H1 (cell line): ENCODE measurements at regions not wholly inside any gene's neighbourhood (a gene's known extent, or its start where the extent isn't known, plus 50 kb on each side); places are given as distances from the start of the nearest gene placed in this dataset.

Source experiments
- CTCF ChIA-PET: fragments of 300-600 bp; sonication (Branson Sonifier 250); formaldehyde crosslinking; loops from one replicate; lab custom pipeline; 2021; ENCODE audit not compliant: partially characterized antibody; lab: Charles Lee
- POLR2A ChIA-PET: fragments of 300-600 bp; sonication (Branson Sonifier 250); formaldehyde crosslinking; loops from one replicate; lab custom pipeline; 2021; ENCODE audit warnings: inconsistent platforms; ENCODE audit not compliant: partially characterized antibody; lab: Charles Lee
- DNase-seq, 2 experiments: peaks; one replicate each; pipeline versions ENCODE4 v3.0.0 to v3.0.0-alpha.2; 2010 to 2022; ENCODE audit warnings: low spot score in 2 of 2, low read depth in 1 of 2, mixed read lengths in 1 of 2
- FAIRE-seq: peaks from 2 replicates; lab custom pipeline; 2011; peaks lifted over from hg19 to GRCh38; lab: Jason Lieb, UNC
- H2AFZ ChIP-seq: 2 replicates; pipeline ENCODE4 v1.8.1; 2012; ENCODE audit warnings: low read length, inconsistent platforms
- H2AK5ac ChIP-seq: 2 replicates; pipeline ENCODE4 v1.6.1; 2013; ENCODE audit warnings: low read depth, low read length
- H2BK120ac ChIP-seq: replicated peaks from 2 replicates; pipeline ENCODE3; 2013; ENCODE audit warnings: low read depth, low read length, inconsistent platforms
- H2BK12ac ChIP-seq: 2 replicates; pipeline ENCODE4 v1.6.1; 2013; ENCODE audit warnings: low read depth, low read length
- H2BK15ac ChIP-seq: 2 replicates; pipeline ENCODE4 v1.6.1; 2013; ENCODE audit warnings: low read length
- H2BK20ac ChIP-seq: 2 replicates; pipeline ENCODE4 v1.6.1; 2013; ENCODE audit warnings: low read length
- H2BK5ac ChIP-seq: 2 replicates; pipeline ENCODE4 v1.6.1; 2013; ENCODE audit warnings: low read depth, low read length
- H3K14ac ChIP-seq: 2 replicates; pipeline ENCODE4 v1.6.1; 2013; ENCODE audit warnings: inconsistent platforms; ENCODE audit not compliant: insufficient read length
- H3K18ac ChIP-seq: 2 replicates; pipeline ENCODE4 v1.6.1; 2013; ENCODE audit warnings: low read length; ENCODE audit errors: extremely low read depth
- H3K23ac ChIP-seq: 2 replicates; pipeline ENCODE4 v1.6.1; 2013; ENCODE audit warnings: inconsistent platforms; ENCODE audit not compliant: insufficient read length
- H3K23me2 ChIP-seq: 2 replicates; pipeline ENCODE4 v1.6.1; 2013; ENCODE audit warnings: low read depth, low read length
- H3K27ac ChIP-seq: 2 replicates; pipeline ENCODE4 v1.6.1; 2011; ENCODE audit warnings: low read depth, low read length, inconsistent platforms
- H3K27me3 ChIP-seq, 4 experiments: replicated peaks in 1 of 4; 1 replicate in 1 of 4; 2 replicates in 3 of 4; pipeline versions ENCODE4 v1.6.1 to v1.8.1; 2011 to 2013; ENCODE audit warnings: low read length in 3 of 4, mild to moderate bottlenecking in 3 of 4, inconsistent platforms in 2 of 4, mixed read lengths in 2 of 4, moderate library complexity in 1 of 4; ENCODE audit not compliant: control insufficient read depth in 3 of 4, insufficient read depth in 3 of 4; ENCODE audit errors: extremely low read depth in 1 of 4
- H3K36me3 ChIP-seq, 4 experiments: 2 replicates each; pipeline versions ENCODE4 v1.6.1 to v1.8.1; 2011 to 2013; ENCODE audit warnings: mild to moderate bottlenecking in 4 of 4, low read length in 3 of 4, moderate library complexity in 2 of 4, control low read depth in 1 of 4, inconsistent platforms in 1 of 4; ENCODE audit not compliant: insufficient read depth in 4 of 4, control insufficient read depth in 2 of 4
- H3K4ac ChIP-seq: replicated peaks from 2 replicates; pipeline ENCODE3; 2013; ENCODE audit warnings: low read length, low read depth, mixed read lengths, inconsistent platforms; ENCODE audit not compliant: insufficient read length
- H3K4me1 ChIP-seq, 4 experiments: replicated peaks in 1 of 4; 1 replicate in 1 of 4; 2 replicates in 3 of 4; pipeline versions ENCODE4 v1.6.1 to v1.8.1; 2011 to 2013; ENCODE audit warnings: low read length in 3 of 4, inconsistent platforms in 2 of 4, mixed read lengths in 1 of 4; ENCODE audit not compliant: insufficient read depth in 4 of 4, control insufficient read depth in 3 of 4
- H3K4me2 ChIP-seq, 2 experiments: 2 replicates each; pipeline versions ENCODE4 v1.6.1 to v1.8.1; 2011 to 2013; ENCODE audit warnings: low read depth in 2 of 2, low read length in 2 of 2, control low read depth in 1 of 2, inconsistent platforms in 1 of 2, mild to moderate bottlenecking in 1 of 2; ENCODE audit not compliant: insufficient read depth in 1 of 2
- H3K4me3 ChIP-seq, 4 experiments: fragments of 200-600, 300-600 bp in 1 of 4; sonication (generic), shearing (Covaris generic), sonication (Bioruptor Twin) in 1 of 4; 2 replicates each; pipeline versions ENCODE4 v1.5.1 to v1.8.1; 2011 to 2016; ENCODE audit warnings: low read length in 4 of 4, low read depth in 3 of 4, control low read depth in 2 of 4, inconsistent platforms in 2 of 4, mild to moderate bottlenecking in 2 of 4, mixed read lengths in 1 of 4, moderate library complexity in 1 of 4; ENCODE audit not compliant: insufficient read depth in 2 of 4; ENCODE audit errors: extremely low read depth in 1 of 4
- H3K56ac ChIP-seq: replicated peaks from 2 replicates; pipeline ENCODE3; 2013; ENCODE audit warnings: low read depth, mild to moderate bottlenecking, mixed read lengths, low read length, inconsistent platforms; ENCODE audit not compliant: insufficient read length
- H3K79me1 ChIP-seq: 2 replicates; pipeline ENCODE4 v1.6.1; 2013; ENCODE audit warnings: low read depth, low read length, control low read depth
- H3K79me2 ChIP-seq, 2 experiments: 2 replicates each; pipeline versions ENCODE4 v1.6.1 to v1.8.1; 2012 to 2013; ENCODE audit warnings: low read length in 2 of 2, mild to moderate bottlenecking in 2 of 2, inconsistent platforms in 1 of 2; ENCODE audit not compliant: insufficient read depth in 2 of 2, control insufficient read depth in 1 of 2
- H3K9ac ChIP-seq, 4 experiments: replicated peaks in 1 of 4; 1 replicate in 1 of 4; 2 replicates in 3 of 4; pipeline versions ENCODE4 v1.6.1 to v1.8.1; 2011 to 2013; ENCODE audit warnings: low read depth in 3 of 4, low read length in 3 of 4, control low read depth in 2 of 4, mild to moderate bottlenecking in 2 of 4, moderate library complexity in 2 of 4, inconsistent platforms in 1 of 4; ENCODE audit errors: extremely low read depth in 1 of 4
- H3K9me3 ChIP-seq, 2 experiments: 2 replicates each; pipeline versions ENCODE4 v1.6.1 to v1.8.1; 2012 to 2013; ENCODE audit warnings: mild to moderate bottlenecking in 2 of 2, moderate library complexity in 2 of 2, control low read depth in 1 of 2, inconsistent platforms in 1 of 2, low read depth in 1 of 2, low read length in 1 of 2, mixed read lengths in 1 of 2; ENCODE audit not compliant: insufficient read depth in 2 of 2
- H4K20me1 ChIP-seq, 2 experiments: replicated peaks in 1 of 2; 2 replicates each; pipeline versions ENCODE3 to v1.8.1; 2011 to 2013; ENCODE audit warnings: inconsistent platforms in 2 of 2, low read length in 2 of 2, mild to moderate bottlenecking in 1 of 2; ENCODE audit not compliant: insufficient read depth in 2 of 2, control insufficient read depth in 1 of 2
- H4K5ac ChIP-seq: 2 replicates; pipeline ENCODE4 v1.6.1; 2013; ENCODE audit warnings: low read length, low read depth, mixed read lengths, inconsistent platforms; ENCODE audit not compliant: insufficient read length
- H4K8ac ChIP-seq: 2 replicates; pipeline ENCODE4 v1.8.0; 2013; ENCODE audit warnings: mild to moderate bottlenecking, moderate library complexity, low read length, inconsistent platforms; ENCODE audit not compliant: insufficient read depth; ENCODE audit errors: extremely low read depth
- H4K91ac ChIP-seq: replicated peaks from 2 replicates; pipeline ENCODE3; 2013; ENCODE audit warnings: low read length, mixed read lengths, inconsistent platforms; ENCODE audit not compliant: insufficient read length
- CHD1 ChIP-seq: IDR thresholded peaks from 2 replicates; pipeline ENCODE4 v1.6.1; 2012; ENCODE audit warnings: low read depth, low read length, improper control_type of control experiment
- WGBS, 2 experiments: shearing (Covaris generic) in 1 of 2; methylation state at CpG; one replicate each; pipeline versions ENCODE4 v1.1.6 to v1.1.7; 2013 to 2015; ENCODE audit warnings: low lambda C conversion rate in 2 of 2, mixed read lengths in 2 of 2, inconsistent platforms in 1 of 2, low coverage in 1 of 2, missing lambda C conversion rate in 1 of 2; ENCODE audit not compliant: insufficient replicate concordance in 2 of 2, insufficient coverage in 1 of 2, insufficient read length in 1 of 2; ENCODE audit errors: extremely low coverage in 1 of 2, missing lambda C conversion rate in 1 of 2; 5-methylcytosine and 5-hydroxymethylcytosine counted together

GRCh38 chr2:30379481-30379880 is 67.6 kb upstream of the LCLAT1 start:
- POLR2A ChIA-PET: interaction anchor here (1.3 kb wide), 1 partner anchor 26 kb away, joined by 3 read pairs; no protein-coding TSS in a partner anchor
- no peak overlapping the region for H3K9ac ChIP-seq
- no peak overlapping the region for H2BK20ac ChIP-seq
- H3K9me3 ChIP-seq: peaks cover 6% of the 10 kb centered on the region in 2 experiments; a peak in 2 of 4 replicates
- no peak overlapping the region for H2BK15ac ChIP-seq
- H3K79me2 ChIP-seq: no peaks in the 10 kb centered on the region
- no peaks in the 10 kb centered on the region for H3K27me3 ChIP-seq
- DNase-seq (no peak), FAIRE-seq (no peak)
- no peak overlapping the region for H4K8ac ChIP-seq
- H3K56ac ChIP-seq: no peak overlapping the region
- WGBS, 2 experiments: 94% methylated on average over 1 of the region's 1 CpG; no CpG with 5 or more reads in 1 of the 2 experiments
- no peaks in the 10 kb centered on the region for H3K36me3 ChIP-seq
- H3K79me1 ChIP-seq: no peaks in the 10 kb centered on the region
- H3K4me2 ChIP-seq: no peak overlapping the region
- no peak overlapping the region for H3K14ac ChIP-seq
- no peak overlapping the region for H3K4me3 ChIP-seq
- no peaks in the 10 kb centered on the region for H3K4me1 ChIP-seq
- no peak overlapping the region for H2BK12ac ChIP-seq
- no peak overlapping the region for H4K5ac ChIP-seq
- no peak overlapping the region for H3K27ac ChIP-seq
- H3K23ac ChIP-seq: no peak overlapping the region
- H2AFZ ChIP-seq: no peak overlapping the region
- H2BK5ac ChIP-seq: no peak overlapping the region
- H3K4ac ChIP-seq: no peak overlapping the region
- no peaks in the 10 kb centered on the region for H4K20me1 ChIP-seq
- no peaks in the 10 kb centered on the region; the same call in 1 of the 2 replicates for H3K23me2 ChIP-seq
- CTCF ChIA-PET: interaction anchor here (0.6 to 1.9 kb wide), 4 partner anchors 16 to 307 kb away, joined by 3 to 6 read pairs (median 4); no protein-coding TSS in a partner anchor
- TF ChIP-seq CHD1: no peak
- no peak overlapping the region for H3K18ac ChIP-seq
- no peak overlapping the region for H4K91ac ChIP-seq
- no peak overlapping the region for H2AK5ac ChIP-seq
- no peak overlapping the region for H2BK120ac ChIP-seq
